K562 (cell line): ENCODE measurements at regions not wholly inside any gene's neighbourhood (a gene's known extent, or its start where the extent isn't known, plus 50 kb on each side); places are given as distances from the start of the nearest gene placed in this dataset.

ENCODE experiments used
- ATAC-seq: fragments of 200-7000 bp; cut with Tn5 transposase; 3 replicates; pipeline ENCODE4 v1.9.1; 2020; ENCODE audit warnings: moderate library complexity
- BruUV-seq: library from RNA; stranded (reverse); fragments of 400-500 nt; replicated peaks from 2 replicates; lab custom pipeline; 2021; lab: Mats Ljungman, UMichigan
- CTCF ChIA-PET: fragments of 300-600 bp; formaldehyde crosslinking; extraction: SDS; loops from one replicate; lab custom pipeline; 2021; ENCODE audit warnings: low intra/inter-chr PET ratio; lab: Yijun Ruan, JAX
- POLR2A ChIA-PET: fragments of 300-600, 350-650 bp; sonication (Branson Sonifier 250); formaldehyde crosslinking; extraction: SDS; loops from one replicate; lab custom pipeline; 2021; ENCODE audit warnings: antibody characterized with exemption, inconsistent platforms; lab: Yijun Ruan, JAX
- DNase-seq, 4 experiments: peaks; one replicate each; pipeline versions ENCODE4 v3.0.0 to v3.0.0-alpha.2; 2011 to 2018; ENCODE audit warnings: low spot score in 3 of 4, mixed read lengths in 3 of 4; ENCODE audit errors: extremely low read depth in 1 of 4
- FAIRE-seq: peaks from 2 replicates; lab custom pipeline; 2011; peaks lifted over from hg19 to GRCh38; lab: Jason Lieb, UNC
- H2AFZ ChIP-seq: 2 replicates; pipeline ENCODE4 v1.6.0; 2011; ENCODE audit warnings: low read depth, low read length, control low read depth, inconsistent platforms
- H3K27ac ChIP-seq: fragments of 200-600 bp; 3 replicates; pipeline ENCODE4 v1.8.0; 2011; ENCODE audit warnings: low read depth, mild to moderate bottlenecking, control low read depth, inconsistent platforms, low read length, moderate library complexity, mixed read lengths; ENCODE audit errors: extremely low read depth
- H3K27me3 ChIP-seq, 2 experiments: fragments of 300-600 bp in 1 of 2; 2 replicates in 1 of 2; 3 replicates in 1 of 2; pipeline versions ENCODE4 v1.6.0 to v1.8.0; 2011; ENCODE audit warnings: inconsistent platforms in 2 of 2, low read length in 2 of 2, mild to moderate bottlenecking in 1 of 2, mixed read lengths in 1 of 2, moderate library complexity in 1 of 2; ENCODE audit not compliant: control insufficient read depth in 2 of 2, insufficient read depth in 2 of 2
- H3K36me3 ChIP-seq: fragments of 300-600 bp; 3 replicates; pipeline ENCODE4 v1.8.0; 2011; ENCODE audit warnings: mild to moderate bottlenecking, low read length, inconsistent platforms; ENCODE audit not compliant: control insufficient read depth, insufficient read depth
- H3K4me1 ChIP-seq, 2 experiments: fragments of 200-600 bp in 1 of 2; replicated peaks in 1 of 2; 2 replicates in 1 of 2; 3 replicates in 1 of 2; pipeline versions ENCODE4 v1.5.1 to v1.8.0; 2011; ENCODE audit warnings: inconsistent platforms in 2 of 2, low read length in 2 of 2, mild to moderate bottlenecking in 1 of 2, mixed read lengths in 1 of 2, moderate library complexity in 1 of 2; ENCODE audit not compliant: control insufficient read depth in 2 of 2, insufficient read depth in 2 of 2
- H3K4me2 ChIP-seq: 2 replicates; pipeline ENCODE4 v1.6.1; 2011; ENCODE audit warnings: low read length, control low read depth, inconsistent platforms, mixed read lengths; ENCODE audit not compliant: insufficient read depth
- H3K4me3 ChIP-seq: fragments of 200-600 bp; sonication (generic), shearing (Covaris generic); 2 replicates; pipeline ENCODE4 v1.5.1; 2016; ENCODE audit warnings: control low read depth, inconsistent platforms
- H3K79me2 ChIP-seq: fragments of 200-600 bp; 3 replicates; pipeline ENCODE4 v1.8.0; 2011; ENCODE audit warnings: low read length, inconsistent platforms; ENCODE audit not compliant: control insufficient read depth, insufficient read depth
- H3K9ac ChIP-seq, 2 experiments: 2 replicates each; pipeline versions ENCODE4 v1.6.0 to v1.6.1; 2011; ENCODE audit warnings: low read depth in 2 of 2, low read length in 2 of 2, control low read depth in 1 of 2, inconsistent platforms in 1 of 2, mild to moderate bottlenecking in 1 of 2, mixed read lengths in 1 of 2; ENCODE audit not compliant: insufficient read depth in 1 of 2
- H3K9me1 ChIP-seq: one replicate; pipeline ENCODE4 v1.6.0; 2011; ENCODE audit warnings: inconsistent platforms, mild to moderate bottlenecking, low read length, moderate library complexity; ENCODE audit not compliant: control insufficient read depth, insufficient read depth
- H3K9me3 ChIP-seq: replicated peaks from 2 replicates; pipeline ENCODE4 v1.5.1; 2011; ENCODE audit warnings: low read depth, low read length, inconsistent platforms; ENCODE audit not compliant: control insufficient read depth, insufficient read depth
- H4K20me1 ChIP-seq: replicated peaks from 2 replicates; pipeline ENCODE4 v1.6.1; 2011; ENCODE audit warnings: low read length, inconsistent platforms, mixed read lengths; ENCODE audit not compliant: control insufficient read depth, insufficient read depth
- EHMT2 ChIP-seq: fragments of 450-650 bp; IDR thresholded peaks from 2 replicates; pipeline ENCODE4 v1.6.1; 2018; ENCODE audit warnings: antibody characterized with exemption
- FOXM1 ChIP-seq, 2 experiments: fragments of 450-650 bp in 1 of 2; sonication (generic) in 1 of 2; formaldehyde crosslinking in 1 of 2; IDR thresholded peaks; 2 replicates each; pipeline versions ENCODE4 v1.6.1 to v1.9.0; 2017 to 2022; ENCODE audit warnings: low read depth in 2 of 2, mild to moderate bottlenecking in 2 of 2, missing genetic modification reagents in 1 of 2, moderate library complexity in 1 of 2
- MEF2A ChIP-seq: IDR thresholded peaks from 2 replicates; pipeline ENCODE4 v1.6.1; 2011; ENCODE audit warnings: low read depth, mild to moderate bottlenecking, low read length, moderate library complexity; ENCODE audit not compliant: control insufficient read depth
- PHF20 ChIP-seq: fragments of 450-650 bp; IDR thresholded peaks from 2 replicates; pipeline ENCODE4 v1.6.1; 2018; ENCODE audit not compliant: partially characterized antibody
- PYGO2 ChIP-seq: fragments of 450-650 bp; IDR thresholded peaks from 2 replicates; pipeline ENCODE4 v1.6.1; 2016; ENCODE audit warnings: mild to moderate bottlenecking, missing genetic modification characterization, moderate library complexity, missing compliant biosample characterization
- RCOR1 ChIP-seq, 2 experiments: IDR thresholded peaks; 2 replicates each; pipeline ENCODE4 v1.6.1; 2012; ENCODE audit warnings: low read depth in 2 of 2, low read length in 2 of 2, borderline replicate concordance in 1 of 2, improper control_type of control experiment in 1 of 2
- SIN3B ChIP-seq: fragments of 450-650 bp; IDR thresholded peaks from 2 replicates; pipeline ENCODE4 v1.6.1; 2017; ENCODE audit warnings: low read depth, mild to moderate bottlenecking, moderate library complexity
- SNIP1 ChIP-seq: fragments of 450-650 bp; IDR thresholded peaks from 2 replicates; pipeline ENCODE4 v1.7.1; 2017; ENCODE audit warnings: low read depth, mild to moderate bottlenecking
- ZC3H8 ChIP-seq: fragments of 450-650 bp; IDR thresholded peaks from 2 replicates; pipeline ENCODE4 v1.6.1; 2017
- ZNF384 ChIP-seq: IDR thresholded peaks from 2 replicates; pipeline ENCODE4 v1.6.1; 2012; ENCODE audit warnings: low read depth, low read length, improper control_type of control experiment
- ZNF561 ChIP-seq: fragments of 450-650 bp; formaldehyde crosslinking; conservative IDR thresholded peaks from 2 replicates; pipeline ENCODE4 v1.4.0; 2020; ENCODE audit warnings: mild to moderate bottlenecking, moderate library complexity
- ZNF584 ChIP-seq: fragments of 200-800 bp; sonication (Bioruptor generic); IDR thresholded peaks from 2 replicates; pipeline ENCODE4 v1.6.1; 2016; ENCODE audit warnings: low read depth, mild to moderate bottlenecking, missing genetic modification characterization, missing compliant biosample characterization
- WGBS: fragments of 100-300 bp; shearing (Covaris generic); methylation state at CpG from one replicate; pipeline ENCODE4 v1.1.6; 2016; ENCODE audit warnings: low coverage, mixed read lengths; ENCODE audit not compliant: insufficient coverage; ENCODE audit errors: missing lambda C conversion rate; 5-methylcytosine and 5-hydroxymethylcytosine counted together
- in situ Hi-C: fragments of 300-500 bp; cut with MboI; formaldehyde crosslinking; loops from 4 replicates; pipeline ENCODE4 v1.15.0; 2018; ENCODE audit warnings: inconsistent platforms, mixed read lengths
- intact Hi-C: fragments of 100-400 bp; cut with micrococcal nuclease; formaldehyde crosslinking; loops from 2 replicates; pipeline ENCODE4 v1.14.2; 2022

DNA sequence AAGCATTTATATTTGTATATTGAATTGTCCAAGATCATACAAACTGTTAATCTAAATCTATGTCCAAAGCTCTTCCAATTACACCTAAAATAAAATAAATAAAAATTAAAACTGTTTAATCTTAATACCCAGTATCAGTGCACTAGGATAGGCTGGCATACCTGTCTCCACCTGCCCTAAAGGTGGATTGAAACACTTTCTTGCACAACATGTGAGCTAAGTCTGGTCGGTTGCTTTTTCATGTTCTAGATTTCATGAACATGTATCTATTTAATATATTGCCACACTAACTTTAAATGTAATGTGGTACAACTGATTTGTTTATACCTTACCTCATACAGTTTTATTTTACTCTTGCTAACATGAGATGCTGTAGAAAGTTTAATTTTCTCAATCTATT is 193.0 kb downstream of the VGLL3 start:
- ChIA-PET CTCF (no interaction called here), POLR2A (no interaction called here)
- Histone ChIP-seq H2AFZ (no peak overlapping the region), H3K79me2 (no peaks in the 10 kb centered on the region), H3K4me1 (no peaks in the 10 kb centered on the region), H3K36me3 (no peaks in the 10 kb centered on the region), H3K9ac (no peak overlapping the region), H3K9me3 (no peaks in the 10 kb centered on the region), H4K20me1 (no peaks in the 10 kb centered on the region), H3K4me2 (no peak overlapping the region)
- in situ Hi-C loops = no loop called here
- intact Hi-C loops = no loop called here
- DNase-seq = no peak
- no TSS peak for BruUV-seq
- WGBS = 0% methylated on average over 1 of the region's 1 CpG
- TF ChIP-seq ZNF561 (CRISPR knock-in tag) (no peak), SNIP1 (no peak), ZNF584 (CRISPR knock-in tag) (no peak), PHF20 (no peak), ZNF384 (no peak), ZC3H8 (no peak), FOXM1 (IDR thresholded peaks at IDR 0.05; ENCODE audit: low read depth) (no peak), FOXM1 (CRISPR knock-in tag; IDR thresholded peaks at IDR 0.05; ENCODE audit: low read depth) (no peak), SIN3B (no peak), PYGO2 (tag) (no peak), MEF2A (no peak), EHMT2 (no peak), RCOR1 (IDR thresholded peaks at IDR 0.05; ENCODE audit: borderline replicate concordance in 1 of 2, low read depth in 2 of 2, low read length in 2 of 2) (no peak)
- TF ChIP-seq, all 486 proteins: peak for 0
- Histone ChIP-seq H3K27ac (no peak overlapping the region), H3K9me1 (no peaks in the 10 kb centered on the region), H3K27me3 (no peaks in the 10 kb centered on the region), H3K4me3 (no peak overlapping the region)
- ATAC-seq (no peak), FAIRE-seq (no peak)
